Smooth muscle cell (in vitro differentiated cells): ENCODE measurements at regions not wholly inside any gene's neighbourhood (a gene's known extent, or its start where the extent isn't known, plus 50 kb on each side); places are given as distances from the start of the nearest gene placed in this dataset.

ENCODE experiments used
- DNase-seq: peaks from one replicate; lab custom pipeline; 2025; ENCODE audit not compliant: unreplicated experiment; lab: John Stamatoyannopoulos, UW
- H2AFZ ChIP-seq: fragments of 200-600 bp; sonication (generic); 2 replicates; pipeline ENCODE4 v1.6.0; 2016; ENCODE audit warnings: antibody characterized with exemption, low read depth, mild to moderate bottlenecking
- H3F3A ChIP-seq: fragments of 200-600 bp; sonication (generic); 2 replicates; pipeline ENCODE4 v1.6.0; 2017; ENCODE audit warnings: antibody characterized with exemption, low read depth
- H3K27ac ChIP-seq: fragments of 200-600 bp; sonication (generic); 2 replicates; pipeline ENCODE4 v1.5.1; 2016; ENCODE audit warnings: low read depth, mild to moderate bottlenecking
- H3K27me3 ChIP-seq: fragments of 200-600 bp; sonication (generic); 2 replicates; pipeline ENCODE4 v1.6.1; 2016; ENCODE audit warnings: low read depth, mild to moderate bottlenecking
- H3K36me3 ChIP-seq: fragments of 200-600 bp; sonication (generic); 2 replicates; pipeline ENCODE4 v1.5.1; 2016; ENCODE audit warnings: low read depth
- H3K4me1 ChIP-seq: fragments of 200-600 bp; sonication (generic); 2 replicates; pipeline ENCODE4 v1.5.1; 2016; ENCODE audit warnings: low read depth
- H3K4me2 ChIP-seq: fragments of 200-600 bp; sonication (generic); 2 replicates; pipeline ENCODE4 v1.6.0; 2016; ENCODE audit warnings: mild to moderate bottlenecking
- H3K4me3 ChIP-seq: fragments of 200-600 bp; sonication (generic); 2 replicates; pipeline ENCODE4 v1.5.1; 2016; ENCODE audit warnings: mild to moderate bottlenecking
- H3K79me2 ChIP-seq: fragments of 200-600 bp; sonication (generic); 2 replicates; pipeline ENCODE4 v1.6.0; 2016; ENCODE audit warnings: low read depth, mild to moderate bottlenecking
- H3K9ac ChIP-seq: fragments of 200-600 bp; sonication (generic); 2 replicates; pipeline ENCODE4 v1.6.0; 2016; ENCODE audit warnings: low read depth
- H3K9me3 ChIP-seq: fragments of 200-600 bp; sonication (generic); replicated peaks from 2 replicates; pipeline ENCODE4 v1.5.1; 2016; ENCODE audit warnings: low read depth
- H4K20me1 ChIP-seq: fragments of 200-600 bp; sonication (generic); 2 replicates; pipeline ENCODE4 v1.6.0; 2016; ENCODE audit warnings: low read depth
- WGBS: methylation state at CpG from one replicate; pipeline ENCODE4 v1.1.7; 2016; ENCODE audit warnings: low lambda C conversion rate; 5-methylcytosine and 5-hydroxymethylcytosine counted together
- TF ChIP-seq, protein P1 (sequence below): fragments of 200-600 bp; sonication (generic); IDR thresholded peaks from 2 replicates; pipeline ENCODE4 v1.5.1; 2017; ENCODE audit warnings: borderline replicate concordance, mild to moderate bottlenecking, antibody characterized with exemption; ENCODE audit not compliant: insufficient read depth, poor library complexity, severe bottlenecking

DNA sequence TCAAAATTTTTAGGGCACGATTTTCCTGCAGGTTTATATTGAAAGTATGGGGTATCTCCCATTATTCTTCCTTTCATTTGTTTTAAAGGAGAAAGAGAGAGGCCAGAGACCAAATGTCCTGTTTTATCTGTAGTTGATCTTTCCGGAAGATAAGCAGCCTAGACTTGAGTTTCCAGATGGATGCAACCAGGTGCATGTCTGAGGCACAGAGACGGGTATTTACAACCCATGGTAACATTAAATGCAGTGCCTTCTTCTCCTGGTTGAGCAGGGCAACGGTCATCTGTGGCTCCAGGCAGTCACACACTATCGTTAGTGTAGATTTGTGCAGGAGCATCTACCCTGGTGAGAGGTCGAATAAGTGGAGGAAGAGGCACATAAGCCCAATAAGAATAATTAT lies 1507.1 kb downstream of the UQCRFS1 start:
- TF ChIP-seq, protein P1, sequence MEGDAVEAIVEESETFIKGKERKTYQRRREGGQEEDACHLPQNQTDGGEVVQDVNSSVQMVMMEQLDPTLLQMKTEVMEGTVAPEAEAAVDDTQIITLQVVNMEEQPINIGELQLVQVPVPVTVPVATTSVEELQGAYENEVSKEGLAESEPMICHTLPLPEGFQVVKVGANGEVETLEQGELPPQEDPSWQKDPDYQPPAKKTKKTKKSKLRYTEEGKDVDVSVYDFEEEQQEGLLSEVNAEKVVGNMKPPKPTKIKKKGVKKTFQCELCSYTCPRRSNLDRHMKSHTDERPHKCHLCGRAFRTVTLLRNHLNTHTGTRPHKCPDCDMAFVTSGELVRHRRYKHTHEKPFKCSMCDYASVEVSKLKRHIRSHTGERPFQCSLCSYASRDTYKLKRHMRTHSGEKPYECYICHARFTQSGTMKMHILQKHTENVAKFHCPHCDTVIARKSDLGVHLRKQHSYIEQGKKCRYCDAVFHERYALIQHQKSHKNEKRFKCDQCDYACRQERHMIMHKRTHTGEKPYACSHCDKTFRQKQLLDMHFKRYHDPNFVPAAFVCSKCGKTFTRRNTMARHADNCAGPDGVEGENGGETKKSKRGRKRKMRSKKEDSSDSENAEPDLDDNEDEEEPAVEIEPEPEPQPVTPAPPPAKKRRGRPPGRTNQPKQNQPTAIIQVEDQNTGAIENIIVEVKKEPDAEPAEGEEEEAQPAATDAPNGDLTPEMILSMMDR = no peak
- Histone ChIP-seq H4K20me1 (no peaks in the 10 kb centered on the region), H3K4me2 (no peak overlapping the region), H3K4me3 (no peak overlapping the region), H3K36me3 (no peaks in the 10 kb centered on the region), H3K79me2 (no peaks in the 10 kb centered on the region), H2AFZ (no peak overlapping the region), H3K27me3 (no peaks in the 10 kb centered on the region), H3K27ac (no peak overlapping the region), H3K4me1 (no peaks in the 10 kb centered on the region), H3F3A (no peaks in the 10 kb centered on the region), H3K9me3 (peaks cover 6% of the 10 kb centered on the region), H3K9ac (no peak overlapping the region)
- WGBS = 74% methylated on average over 6 of the region's 6 CpGs
- no peak for DNase-seq

DNA sequence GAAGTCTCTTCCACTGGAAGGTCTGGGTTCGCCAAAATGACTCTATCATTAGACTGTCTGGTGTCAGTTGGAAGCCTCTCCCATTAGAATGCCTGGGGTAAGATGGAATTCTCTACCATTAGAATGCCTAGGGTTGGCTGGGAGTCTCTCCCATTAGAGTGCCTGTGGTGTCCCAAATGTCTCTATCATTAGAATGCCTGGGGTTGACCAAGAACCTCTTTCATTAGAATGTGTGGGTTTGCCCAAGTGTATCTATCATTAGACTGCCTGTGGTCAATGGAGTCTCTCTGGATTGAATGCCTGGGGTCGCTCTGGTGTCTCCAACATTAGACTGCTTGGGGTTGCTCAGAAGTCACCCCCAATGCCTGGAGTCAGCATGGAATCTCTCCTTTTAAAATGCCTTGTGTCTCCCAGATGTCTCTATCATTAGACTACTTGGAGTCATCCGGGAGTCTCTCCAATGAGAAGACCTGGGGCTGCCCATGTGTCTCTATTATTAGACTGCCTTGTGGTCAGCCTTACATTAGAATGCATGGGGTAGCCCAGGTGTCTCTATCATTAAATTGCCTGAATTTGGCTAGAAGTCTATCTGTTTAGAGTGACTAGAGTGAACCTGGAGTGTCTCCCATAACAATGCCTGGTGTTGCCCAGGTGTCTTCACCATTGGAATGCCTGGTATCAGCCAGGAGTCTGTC lies 1518.4 kb downstream of the UQCRFS1 start:
- no peak overlapping the region for H2AFZ ChIP-seq
- 76% methylated on average over 3 of the region's 3 CpGs for WGBS
- H3K79me2 ChIP-seq = no peaks in the 10 kb centered on the region
- no peak overlapping the region for H3K27ac ChIP-seq
- no peak overlapping the region for H3K4me2 ChIP-seq
- no peak for DNase-seq
- H3K9me3 ChIP-seq = peaks cover 5% of the 10 kb centered on the region
- H3K4me1 ChIP-seq = no peaks in the 10 kb centered on the region
- H3K27me3 ChIP-seq = no peaks in the 10 kb centered on the region
- H4K20me1 ChIP-seq = no peaks in the 10 kb centered on the region
- TF ChIP-seq, protein P1 = no peak
- no peak overlapping the region for H3K9ac ChIP-seq
- no peaks in the 10 kb centered on the region for H3F3A ChIP-seq
- H3K36me3 ChIP-seq = no peaks in the 10 kb centered on the region
- no peak overlapping the region for H3K4me3 ChIP-seq

GRCh38 chr19:27691991-27692390 lies 1521.0 kb downstream of the UQCRFS1 start:
- no peak for DNase-seq
- Histone ChIP-seq H3F3A (no peaks in the 10 kb centered on the region), H3K9ac (no peak overlapping the region), H3K4me1 (no peaks in the 10 kb centered on the region), H3K27ac (no peak overlapping the region), H4K20me1 (no peaks in the 10 kb centered on the region), H3K4me3 (no peak overlapping the region), H3K36me3 (no peaks in the 10 kb centered on the region), H3K27me3 (no peaks in the 10 kb centered on the region), H3K4me2 (no peak overlapping the region), H3K79me2 (no peaks in the 10 kb centered on the region), H3K9me3 (peaks cover 19% of the 10 kb centered on the region), H2AFZ (no peak overlapping the region)
- TF ChIP-seq, protein P1 = no peak
- 71% methylated on average over 4 of the region's 4 CpGs for WGBS

GRCh38 chr19:27689734-27690241 lies 1523.2 kb downstream of the UQCRFS1 start:
- Histone ChIP-seq H3K4me3 (no peak overlapping the region), H3F3A (no peaks in the 10 kb centered on the region), H3K4me1 (no peaks in the 10 kb centered on the region), H3K79me2 (no peaks in the 10 kb centered on the region), H3K9me3 (peaks cover 30% of the 10 kb centered on the region), H3K36me3 (no peaks in the 10 kb centered on the region), H3K27ac (no peak overlapping the region), H4K20me1 (no peaks in the 10 kb centered on the region), H2AFZ (no peak overlapping the region), H3K9ac (no peak overlapping the region), H3K27me3 (no peaks in the 10 kb centered on the region), H3K4me2 (no peak overlapping the region)
- TF ChIP-seq, protein P1 = no peak
- DNase-seq = no peak
- WGBS = 56% methylated on average over 4 of the region's 4 CpGs
